ENCODE measurements at regions not wholly inside any gene's neighbourhood (a gene's known extent, or its start where the extent isn't known, plus 50 kb on each side); places are given as distances from the start of the nearest gene placed in this dataset.
A peak's percentile ranks its signal among the peaks of the same experiment; 100 is the strongest.

DNA sequence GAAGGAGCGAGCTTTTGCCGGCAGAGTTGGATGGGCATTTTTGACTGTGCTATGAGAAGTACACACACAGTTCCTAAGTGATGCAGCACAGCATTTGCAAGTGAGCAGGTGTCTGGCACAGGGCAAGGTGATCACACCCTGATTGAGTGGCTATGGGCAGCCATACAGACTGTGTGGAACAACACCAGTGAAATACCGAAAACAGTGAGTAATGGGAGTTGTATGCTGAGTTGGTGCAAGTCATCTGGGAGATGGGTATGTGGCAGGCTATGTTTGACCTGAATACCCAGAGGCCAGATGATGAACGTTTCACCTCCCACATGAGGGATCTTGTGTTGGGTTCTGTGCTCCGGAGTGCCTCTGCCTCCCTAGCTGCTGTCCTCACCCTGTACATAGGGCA is 53.5 kb upstream of the TIPARP start:
- H3K9me3 Mint-ChIP-seq (ENCODE audit: low read depth), result no peaks in the 10 kb centered on the region
- H3K4me1 Mint-ChIP-seq (ENCODE audit: low read depth), result peaks cover 9% of the 10 kb centered on the region
- H3K27me3 Mint-ChIP-seq, result no peaks in the 10 kb centered on the region
- no peak overlapping the region for H3K27ac Mint-ChIP-seq
- H3K36me3 Mint-ChIP-seq, result no peaks in the 10 kb centered on the region
- H3K4me3 Mint-ChIP-seq, result no peak overlapping the region

DNA sequence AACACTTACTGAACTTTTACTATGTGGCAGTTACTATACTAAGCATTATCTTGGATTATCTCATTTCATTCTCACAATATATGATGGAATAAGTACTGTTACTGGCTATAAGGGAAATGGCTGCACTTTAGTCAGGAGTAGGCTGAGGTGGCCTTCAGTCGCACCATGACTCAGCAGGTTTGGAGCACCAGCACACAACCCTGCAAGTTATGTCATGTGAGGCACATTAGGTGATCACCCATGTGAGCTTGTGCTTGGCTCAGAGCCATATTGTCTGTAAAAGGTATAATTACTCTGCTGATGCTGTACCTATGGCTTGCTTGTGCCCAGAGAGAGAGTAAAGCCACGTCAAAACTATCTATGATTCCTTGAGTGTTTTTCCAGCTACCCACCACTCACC is 54.1 kb upstream of the TIPARP start:
- H3K4me3 Mint-ChIP-seq, result no peak overlapping the region
- H3K27ac Mint-ChIP-seq, result no peak overlapping the region
- no peaks in the 10 kb centered on the region for H3K36me3 Mint-ChIP-seq
- H3K27me3 Mint-ChIP-seq, result no peaks in the 10 kb centered on the region
- H3K4me1 Mint-ChIP-seq (ENCODE audit: low read depth), result peaks cover 15% of the 10 kb centered on the region
- H3K9me3 Mint-ChIP-seq (ENCODE audit: low read depth), result no peaks in the 10 kb centered on the region

DNA sequence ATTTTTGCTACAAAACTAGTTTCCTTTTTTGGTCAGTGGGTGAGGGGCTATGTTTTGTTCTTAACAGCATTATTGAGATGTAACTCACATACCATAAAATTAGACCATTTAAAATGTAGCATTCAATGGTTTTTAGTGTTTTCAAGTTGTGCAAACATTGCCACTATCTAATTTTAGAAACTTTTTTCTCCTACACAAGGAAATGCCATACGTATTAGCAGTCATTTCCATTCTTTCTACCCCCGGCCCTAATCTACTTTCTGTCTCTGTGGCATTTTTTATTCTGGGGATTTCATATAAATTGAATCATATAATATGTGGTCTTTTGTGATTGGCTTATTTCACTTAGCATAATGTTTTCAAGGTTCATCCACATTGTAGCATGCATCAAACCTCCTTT is 55.0 kb upstream of the TIPARP start:
- Mint-ChIP-seq H3K27ac (no peak overlapping the region), H3K27me3 (no peaks in the 10 kb centered on the region), H3K36me3 (no peaks in the 10 kb centered on the region), H3K4me1 (ENCODE audit: low read depth) (peaks cover 20% of the 10 kb centered on the region), H3K4me3 (no peak overlapping the region), H3K9me3 (ENCODE audit: low read depth) (no peaks in the 10 kb centered on the region)

DNA sequence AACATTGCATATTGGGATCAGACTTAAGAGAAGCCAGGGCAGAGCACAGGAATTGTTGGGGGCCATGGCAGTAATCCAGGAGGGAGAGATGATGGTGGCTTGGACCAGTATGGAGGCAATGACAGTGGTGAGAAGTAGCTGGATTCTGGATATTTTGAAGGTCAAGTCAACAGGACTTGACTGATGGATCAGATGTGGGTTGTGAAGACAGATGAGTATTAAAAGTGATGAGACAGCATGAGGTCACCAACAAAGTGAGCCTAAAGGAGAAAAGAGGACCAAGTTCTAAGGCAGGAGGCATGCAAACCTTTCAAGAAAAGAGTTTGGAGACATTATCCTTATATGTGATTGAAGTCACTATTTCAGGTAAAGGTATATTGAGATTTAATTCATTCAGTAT is 56.6 kb upstream of the TIPARP start:
- Mint-ChIP-seq H3K4me1 (ENCODE audit: low read depth) (peaks cover 21% of the 10 kb centered on the region), H3K27me3 (no peaks in the 10 kb centered on the region), H3K4me3 (no peak overlapping the region), H3K9me3 (ENCODE audit: low read depth) (no peaks in the 10 kb centered on the region), H3K27ac (peak overlapping the region; percentile 64), H3K36me3 (no peaks in the 10 kb centered on the region)

DNA sequence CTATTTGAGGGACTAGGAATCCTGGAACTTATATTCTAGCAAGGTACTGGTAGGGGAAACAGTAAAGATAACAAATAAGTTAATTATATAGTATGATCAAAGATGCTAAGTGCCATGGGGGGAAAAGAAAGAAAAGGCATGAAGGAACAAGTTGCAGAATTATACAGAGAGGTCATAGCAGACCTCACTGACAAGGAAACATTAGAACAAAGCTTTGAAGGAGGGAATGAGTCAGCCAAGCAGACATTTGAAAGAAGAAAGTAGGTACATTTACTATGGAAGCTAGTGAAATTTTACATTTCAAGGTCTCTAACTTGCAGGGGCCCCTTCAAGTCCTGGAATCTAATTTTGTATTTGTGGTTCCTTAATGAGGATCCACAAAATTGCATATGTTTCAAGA is 57.2 kb upstream of the TIPARP start:
- H3K27ac Mint-ChIP-seq, result peak overlapping the region; percentile 64
- no peaks in the 10 kb centered on the region for H3K36me3 Mint-ChIP-seq
- peak overlapping the region; percentile 14 for H3K4me3 Mint-ChIP-seq
- no peaks in the 10 kb centered on the region for H3K27me3 Mint-ChIP-seq
- peaks cover 21% of the 10 kb centered on the region for H3K4me1 Mint-ChIP-seq (ENCODE audit: low read depth)
- no peaks in the 10 kb centered on the region for H3K9me3 Mint-ChIP-seq (ENCODE audit: low read depth)

DNA sequence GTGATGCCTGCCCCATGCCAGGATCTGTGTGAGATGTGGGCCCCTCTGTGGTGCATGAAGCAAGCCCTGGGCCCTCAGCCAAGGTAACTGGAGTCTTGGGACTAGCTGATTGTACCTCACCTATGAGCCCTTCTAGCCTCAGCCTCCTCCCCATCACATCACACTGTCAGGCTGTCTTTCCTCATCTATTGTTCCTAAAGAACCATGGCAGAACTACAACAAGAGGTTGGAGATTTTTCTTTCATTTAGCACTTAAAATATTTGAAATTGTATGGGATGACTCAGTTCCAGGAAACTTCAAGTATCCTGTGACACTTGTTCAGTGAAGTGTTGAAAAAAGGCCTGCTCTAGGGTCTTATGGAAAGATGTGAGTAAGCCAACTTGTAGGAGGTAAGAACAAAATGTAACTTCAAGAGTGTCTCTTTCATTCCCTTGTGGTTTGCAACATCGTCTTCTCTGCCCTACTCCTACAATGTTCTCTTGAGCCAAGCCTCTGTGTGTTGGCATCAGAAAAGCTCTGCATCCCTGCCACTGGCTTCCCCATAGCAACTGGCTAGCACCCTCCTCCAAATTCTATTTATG is 58.7 kb upstream of the TIPARP start:
- Mint-ChIP-seq H3K4me1 (ENCODE audit: low read depth) (peaks cover 21% of the 10 kb centered on the region), H3K36me3 (no peaks in the 10 kb centered on the region), H3K27me3 (no peaks in the 10 kb centered on the region), H3K9me3 (ENCODE audit: low read depth) (no peaks in the 10 kb centered on the region), H3K27ac (peak overlapping the region; percentile 61), H3K4me3 (peak overlapping the region; percentile 3)

DNA sequence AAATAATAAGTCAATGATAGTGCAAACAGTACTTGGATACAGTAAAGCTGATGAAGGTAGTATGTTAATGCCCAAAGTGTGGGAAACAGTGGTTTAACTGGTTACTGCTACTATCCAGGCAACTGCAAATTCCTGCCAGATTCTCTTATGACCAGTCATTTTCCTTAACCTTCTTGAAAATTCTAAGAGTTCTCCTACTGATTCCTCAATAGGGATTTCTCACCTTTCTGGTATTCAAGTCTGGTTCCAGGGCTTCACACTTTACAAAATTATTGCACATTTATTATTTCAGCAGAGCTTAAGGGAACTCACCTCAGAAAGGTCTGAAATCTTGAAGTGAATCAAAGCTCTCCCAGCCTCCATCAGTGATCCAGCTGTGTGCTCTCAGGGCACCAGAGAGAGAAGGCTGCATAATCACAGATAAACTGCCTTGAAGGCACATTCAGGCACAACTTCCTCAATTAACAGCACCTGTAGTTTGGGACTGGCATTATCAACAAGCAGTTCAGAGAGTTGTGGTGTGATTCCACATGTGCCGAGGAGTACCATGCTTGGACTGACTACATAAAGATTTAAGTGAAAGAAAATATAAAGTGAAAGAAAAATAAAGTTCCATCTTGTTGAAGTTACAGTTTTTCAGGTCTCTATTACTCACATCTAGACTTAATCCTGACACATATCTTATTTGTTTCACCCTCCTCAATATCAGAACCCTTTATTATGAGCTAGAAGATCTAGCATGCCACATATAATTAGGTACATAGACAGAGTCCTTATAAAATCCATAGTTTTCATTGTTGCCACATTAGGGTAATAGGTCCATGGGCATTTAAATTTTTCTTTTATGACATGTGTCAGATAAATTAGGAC is 59.5 kb upstream of the TIPARP start:
- no peaks in the 10 kb centered on the region for H3K9me3 Mint-ChIP-seq (ENCODE audit: low read depth)
- peak overlapping the region; percentile 61 for H3K27ac Mint-ChIP-seq
- H3K4me3 Mint-ChIP-seq, result no peak overlapping the region
- no peaks in the 10 kb centered on the region for H3K36me3 Mint-ChIP-seq
- peaks cover under 1% of the 10 kb centered on the region for H3K27me3 Mint-ChIP-seq
- peaks cover 23% of the 10 kb centered on the region for H3K4me1 Mint-ChIP-seq (ENCODE audit: low read depth)

DNA sequence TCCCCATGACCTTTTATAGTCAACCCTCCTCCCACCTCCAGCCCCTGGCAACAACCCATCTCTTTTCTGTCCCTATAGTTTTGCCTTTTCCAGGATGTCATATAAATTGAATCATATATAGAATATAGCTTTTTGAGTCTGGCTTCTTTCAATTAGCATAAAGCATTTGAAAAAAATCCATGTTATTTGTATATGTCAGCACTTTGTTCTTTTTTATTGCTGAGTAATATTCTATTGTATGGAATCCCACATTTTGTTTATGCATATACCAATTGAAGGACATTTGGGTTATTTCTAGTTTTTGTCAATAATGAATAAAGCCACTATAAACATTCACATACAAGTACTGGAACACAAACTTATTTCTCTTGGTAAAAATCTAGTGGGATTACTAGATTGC is 58.0 kb upstream of the SSR3 start:
- H3K27ac Mint-ChIP-seq, result no peak overlapping the region
- H3K4me3 Mint-ChIP-seq, result no peak overlapping the region
- H3K36me3 Mint-ChIP-seq, result no peaks in the 10 kb centered on the region
- no peaks in the 10 kb centered on the region for H3K9me3 Mint-ChIP-seq (ENCODE audit: low read depth)
- H3K27me3 Mint-ChIP-seq, result peaks cover 2% of the 10 kb centered on the region
- H3K4me1 Mint-ChIP-seq (ENCODE audit: low read depth), result peaks cover 23% of the 10 kb centered on the region

DNA sequence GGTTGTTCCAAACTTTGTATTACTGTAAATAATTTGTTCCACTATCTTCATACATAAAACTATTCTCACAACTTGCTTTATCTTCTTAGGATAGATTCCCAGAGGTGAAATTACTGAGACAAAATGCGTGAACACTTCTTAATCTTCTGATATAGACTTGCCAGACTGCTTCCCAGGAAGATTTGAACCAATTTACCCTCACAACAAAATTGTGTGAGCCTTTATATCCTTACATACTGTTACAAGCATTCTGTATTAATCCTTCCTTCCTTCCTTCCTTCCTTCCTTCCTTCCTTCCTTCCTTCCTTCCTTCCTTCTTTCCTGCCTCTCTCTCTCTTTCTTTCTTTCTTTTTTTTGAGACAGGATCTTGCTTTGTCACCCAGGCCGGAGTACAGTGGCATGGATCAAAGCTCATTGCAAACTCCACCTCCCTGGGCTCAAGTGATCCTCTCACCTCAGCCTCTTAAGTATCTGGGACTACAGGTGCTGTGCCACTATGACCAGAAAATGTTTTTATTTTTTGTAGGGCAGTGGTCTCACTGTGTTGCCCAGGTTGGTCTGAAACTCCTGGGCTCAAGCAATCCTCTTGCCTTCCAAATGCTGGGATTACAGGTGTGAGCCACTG is 57.1 kb upstream of the SSR3 start:
- H3K4me1 Mint-ChIP-seq (ENCODE audit: low read depth), result peaks cover 15% of the 10 kb centered on the region
- no peaks in the 10 kb centered on the region for H3K9me3 Mint-ChIP-seq (ENCODE audit: low read depth)
- H3K27me3 Mint-ChIP-seq, result peaks cover 5% of the 10 kb centered on the region
- no peak overlapping the region for H3K27ac Mint-ChIP-seq
- H3K36me3 Mint-ChIP-seq, result no peaks in the 10 kb centered on the region
- no peak overlapping the region for H3K4me3 Mint-ChIP-seq

DNA sequence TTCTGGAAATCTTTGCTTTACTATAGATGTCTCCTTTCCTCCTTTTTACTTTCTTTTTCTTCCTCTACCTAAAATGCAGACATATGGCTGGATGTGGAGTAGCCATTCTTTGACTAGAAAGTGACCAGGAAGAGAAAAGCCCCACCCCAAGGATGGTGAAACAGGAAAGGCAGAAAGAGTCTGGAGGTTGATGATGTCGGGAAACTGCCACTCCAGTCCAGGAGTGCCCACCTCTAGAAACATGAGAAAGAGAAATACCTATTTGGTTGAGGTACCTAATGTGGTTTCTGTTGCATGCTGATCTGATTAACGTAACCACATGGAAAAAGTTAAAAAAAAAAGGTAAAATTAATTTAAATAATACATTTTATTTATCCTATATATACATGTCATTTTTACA is 55.2 kb upstream of the SSR3 start:
- Mint-ChIP-seq H3K4me1 (ENCODE audit: low read depth) (peaks cover 9% of the 10 kb centered on the region), H3K27me3 (peaks cover 11% of the 10 kb centered on the region), H3K36me3 (no peaks in the 10 kb centered on the region), H3K4me3 (no peak overlapping the region), H3K9me3 (ENCODE audit: low read depth) (no peaks in the 10 kb centered on the region), H3K27ac (no peak overlapping the region)

DNA sequence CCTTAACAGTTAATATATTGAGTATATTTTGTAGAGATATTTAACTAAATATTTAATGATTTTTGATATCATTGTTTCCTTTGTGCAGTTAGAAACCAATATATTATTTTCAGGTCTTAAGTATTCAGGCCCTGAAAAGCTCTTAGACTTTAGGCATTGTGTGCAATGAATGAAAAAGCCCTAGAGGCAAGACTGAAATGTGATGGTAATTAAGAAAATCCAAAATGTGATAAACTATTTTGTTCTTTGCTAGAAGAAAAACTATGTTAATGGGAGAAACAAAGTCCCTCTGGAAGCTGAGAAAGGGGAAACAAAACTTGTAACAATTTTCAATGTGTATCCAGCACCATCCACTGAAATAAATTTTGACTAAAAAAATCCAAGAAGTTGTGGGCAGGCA is 54.6 kb upstream of the SSR3 start:
- Mint-ChIP-seq H3K27ac (no peak overlapping the region), H3K4me3 (no peak overlapping the region), H3K27me3 (peaks cover 12% of the 10 kb centered on the region), H3K36me3 (no peaks in the 10 kb centered on the region), H3K9me3 (ENCODE audit: low read depth) (no peaks in the 10 kb centered on the region), H3K4me1 (ENCODE audit: low read depth) (peaks cover 4% of the 10 kb centered on the region)

DNA sequence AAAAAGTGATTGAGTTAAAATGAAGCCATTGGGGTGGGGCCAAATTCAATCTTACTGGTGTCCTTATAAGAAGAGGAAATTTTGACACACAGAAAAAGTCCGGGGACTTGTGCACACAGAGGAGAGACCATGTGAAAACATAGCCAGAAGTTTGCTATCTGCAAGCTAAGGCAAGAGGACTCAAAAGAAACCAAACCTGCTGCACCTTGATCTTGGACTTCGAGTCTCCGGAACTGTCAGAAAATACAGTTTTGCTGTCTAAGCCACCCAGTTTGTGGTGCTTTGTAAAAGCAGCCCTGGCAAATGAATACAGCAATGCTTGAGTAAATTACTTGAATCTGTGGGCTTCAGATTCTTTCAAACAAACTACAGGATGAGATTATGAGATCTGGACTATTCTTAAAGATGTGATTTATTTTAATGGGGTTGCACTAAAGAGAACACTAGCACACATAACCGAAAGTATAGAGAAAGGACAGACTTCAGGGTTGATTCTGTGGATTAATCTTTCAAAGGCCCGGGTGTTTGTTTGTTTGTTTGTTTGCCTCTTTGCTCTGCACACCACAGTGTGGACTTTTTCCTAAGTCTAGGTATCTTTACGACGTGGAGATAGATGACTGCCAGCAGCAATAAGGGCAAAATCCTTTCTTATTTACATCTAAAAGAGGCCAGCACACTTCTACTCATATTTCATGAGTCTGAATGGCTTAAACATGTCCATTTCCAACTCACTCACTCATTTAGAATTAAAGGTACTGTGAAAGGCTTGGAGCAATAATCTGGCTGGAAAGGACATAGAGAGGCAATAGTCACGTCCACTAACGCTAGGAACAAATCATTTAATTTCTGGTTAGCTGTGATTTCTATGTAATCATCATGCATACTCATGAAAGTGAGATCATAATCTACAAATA is 53.9 kb upstream of the SSR3 start:
- Mint-ChIP-seq H3K36me3 (no peaks in the 10 kb centered on the region), H3K4me3 (no peak overlapping the region), H3K4me1 (ENCODE audit: low read depth) (peaks cover 3% of the 10 kb centered on the region), H3K27ac (no peak overlapping the region), H3K27me3 (peaks cover 12% of the 10 kb centered on the region), H3K9me3 (ENCODE audit: low read depth) (no peaks in the 10 kb centered on the region)

DNA sequence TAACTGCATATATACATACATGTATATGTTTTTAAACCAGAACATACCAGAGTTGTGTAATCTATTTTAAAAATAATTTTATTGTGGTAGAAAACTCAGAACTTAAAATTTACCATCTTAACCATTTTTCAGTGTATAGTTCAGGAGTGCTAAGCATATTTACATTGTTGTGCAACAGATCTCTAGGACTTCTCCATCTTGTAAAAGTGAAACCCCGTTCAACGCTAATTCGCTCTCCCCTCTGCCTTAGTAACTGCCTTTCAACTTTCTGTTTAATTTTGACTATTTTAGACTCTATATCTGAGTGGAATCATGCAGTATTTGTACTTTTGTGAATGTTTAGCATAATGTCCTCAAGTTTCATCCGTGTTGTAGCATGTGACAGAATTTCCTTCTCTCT is 51.8 kb upstream of the SSR3 start:
- no peaks in the 10 kb centered on the region for H3K36me3 Mint-ChIP-seq
- H3K9me3 Mint-ChIP-seq (ENCODE audit: low read depth), result no peaks in the 10 kb centered on the region
- H3K4me3 Mint-ChIP-seq, result peak overlapping the region; percentile 69
- no peak overlapping the region for H3K27ac Mint-ChIP-seq
- H3K27me3 Mint-ChIP-seq, result peaks cover 12% of the 10 kb centered on the region
- H3K4me1 Mint-ChIP-seq (ENCODE audit: low read depth), result peaks cover 14% of the 10 kb centered on the region

DNA sequence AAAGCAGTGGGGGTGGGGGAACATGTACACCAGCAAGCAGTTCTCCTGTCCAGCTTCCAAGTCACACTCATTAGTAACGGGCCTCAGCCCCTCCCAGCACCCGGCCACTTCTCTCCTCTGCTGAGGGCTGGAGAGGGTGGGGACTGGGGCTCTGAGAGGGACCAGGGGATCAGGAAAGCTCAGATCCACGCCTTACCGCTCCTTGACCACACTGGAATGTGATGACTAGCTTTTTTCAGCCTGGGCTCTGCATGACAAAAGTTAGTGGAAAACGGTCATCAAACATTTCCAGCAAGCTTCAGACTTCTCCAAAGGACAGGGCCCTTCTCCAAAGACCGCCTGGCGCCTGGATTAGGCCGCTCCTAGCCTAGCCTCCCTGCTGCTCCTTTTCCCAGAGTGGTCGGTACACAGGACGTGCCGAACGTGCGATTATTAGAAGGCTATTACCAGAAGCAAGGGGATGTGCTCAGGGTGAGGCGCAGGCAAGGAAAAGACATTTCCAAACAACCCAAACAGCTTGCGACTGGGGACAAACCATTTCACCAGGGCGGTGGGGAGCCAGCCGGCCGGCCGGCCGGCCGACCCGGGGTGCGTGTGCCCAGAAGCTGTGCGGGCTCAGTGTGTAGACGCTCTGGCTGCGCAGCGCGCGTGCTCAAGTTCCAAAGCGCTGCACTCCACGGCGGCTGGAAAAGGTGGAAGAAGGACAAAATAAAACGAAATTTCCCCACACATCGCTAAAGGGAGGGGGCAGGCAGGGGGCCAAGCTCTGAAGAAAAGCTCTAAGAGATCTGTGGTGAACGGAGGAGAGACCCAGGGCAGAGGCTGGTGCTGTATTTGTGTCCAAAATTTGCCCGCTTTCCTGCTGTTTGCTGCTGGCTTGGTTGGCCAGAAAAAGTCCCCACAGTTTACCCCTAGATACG is 51.0 kb upstream of the SSR3 start:
- Mint-ChIP-seq H3K27me3 (peaks cover 12% of the 10 kb centered on the region), H3K4me1 (ENCODE audit: low read depth) (peaks cover 14% of the 10 kb centered on the region), H3K4me3 (peak overlapping the region; percentile 69), H3K9me3 (ENCODE audit: low read depth) (no peaks in the 10 kb centered on the region), H3K27ac (no peak overlapping the region), H3K36me3 (no peaks in the 10 kb centered on the region)

Measured in activated naive CD8-positive, alpha-beta T cell (primary cell).